ENCODE measurements at regions not wholly inside any gene's neighbourhood (a gene's known extent, or its start where the extent isn't known, plus 50 kb on each side); places are given as distances from the start of the nearest gene placed in this dataset.

GRCh38 chr6:169965657-169966311 is 214.4 kb downstream of the ERMARD start:
- Mint-ChIP-seq H3K9me3 (peaks cover 0 to 5% (median 0%) of the 10 kb centered on the region in 7 donors), H3K4me3 (no peak overlapping the region), H3K27me3 (ENCODE audit: low read depth in 3 of 3) (peaks cover 13 to 26% (median 13%) of the 10 kb centered on the region in 3 donors), H3K4me1 (peaks cover 9% of the 10 kb centered on the region), H3K36me3 (no peaks in the 10 kb centered on the region), H3K27ac (no peak overlapping the region)
- Histone ChIP-seq H2AFZ (ENCODE audit: insufficient read depth, low read depth, low read length, poor library complexity, severe bottlenecking) (no peak overlapping the region), H3K36me3 (replicated peaks in 1 of 2; ENCODE audit: control insufficient read depth in 1 of 2, insufficient read depth in 2 of 2, low read length in 2 of 2) (no peaks in the 10 kb centered on the region), H3K4me3 (replicated peaks in 1 of 3; ENCODE audit: low read depth in 2 of 3, low read length in 3 of 3) (no peak overlapping the region), H4K20me1 (ENCODE audit: insufficient read depth, low read length) (no peaks in the 10 kb centered on the region), H3K9me3 (replicated peaks in 1 of 2; ENCODE audit: control insufficient read depth in 1 of 2, insufficient read depth in 1 of 2, low read length in 2 of 2) (no peaks in the 10 kb centered on the region), H3K4me2 (replicated peaks; ENCODE audit: extremely low read depth, low read length, poor library complexity, severe bottlenecking) (no peak overlapping the region), H3K27me3 (ENCODE audit: control insufficient read depth in 2 of 2, insufficient read depth in 2 of 2, low read length in 2 of 2) (peaks cover 0 to 14% of the 10 kb centered on the region in 2 donors), H3K4me1 (ENCODE audit: control insufficient read depth in 1 of 2, insufficient read depth in 2 of 2, low read length in 2 of 2) (peaks cover 11 to 15% of the 10 kb centered on the region in 2 donors), H3K27ac (ENCODE audit: low read depth in 1 of 2, low read length in 2 of 2) (no peak overlapping the region), H3K9ac (ENCODE audit: insufficient read depth, low read length, poor library complexity, severe bottlenecking) (no peak overlapping the region), H3K79me2 (ENCODE audit: insufficient read depth, low read length) (no peaks in the 10 kb centered on the region)
- TF ChIP-seq CTCF (IDR thresholded peaks at IDR 0.05): no peak
- no peak for DNase-seq
- intact Hi-C loops (cut with micrococcal nuclease): no loop called here
- 91% methylated on average over 25 of the region's 25 CpGs for WGBS (ENCODE audit: insufficient coverage)

DNA sequence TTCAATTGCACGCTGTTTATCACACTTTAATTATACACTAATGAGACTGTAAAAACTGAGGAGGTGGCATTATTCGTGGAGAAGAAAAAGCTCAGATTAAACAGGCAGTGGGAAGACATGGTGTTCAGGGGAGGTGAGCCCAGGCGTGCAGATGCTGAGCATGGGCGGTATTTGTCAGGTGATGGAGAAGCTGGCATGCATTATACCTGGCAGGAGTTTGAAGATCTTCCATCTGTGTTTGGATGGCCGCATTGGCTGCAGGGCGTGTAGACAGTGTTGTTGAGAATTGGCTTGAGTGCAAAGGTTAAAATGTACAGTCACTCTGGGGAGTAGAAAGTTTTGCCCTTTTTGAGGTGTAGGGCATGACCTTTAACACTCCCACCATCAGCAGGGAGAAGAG is 213.8 kb downstream of the ERMARD start:
- intact Hi-C loops (cut with micrococcal nuclease): no loop called here
- Histone ChIP-seq H3K9me3 (replicated peaks in 1 of 2; ENCODE audit: control insufficient read depth in 1 of 2, insufficient read depth in 1 of 2, low read length in 2 of 2) (no peaks in the 10 kb centered on the region), H3K4me1 (ENCODE audit: control insufficient read depth in 1 of 2, insufficient read depth in 2 of 2, low read length in 2 of 2) (peaks cover 11 to 15% of the 10 kb centered on the region in 2 donors), H4K20me1 (ENCODE audit: insufficient read depth, low read length) (no peaks in the 10 kb centered on the region), H3K4me2 (replicated peaks; ENCODE audit: extremely low read depth, low read length, poor library complexity, severe bottlenecking) (no peak overlapping the region), H3K79me2 (ENCODE audit: insufficient read depth, low read length) (no peaks in the 10 kb centered on the region), H3K4me3 (replicated peaks in 1 of 3; ENCODE audit: low read depth in 2 of 3, low read length in 3 of 3) (no peak overlapping the region), H2AFZ (ENCODE audit: insufficient read depth, low read depth, low read length, poor library complexity, severe bottlenecking) (no peak overlapping the region), H3K27me3 (ENCODE audit: control insufficient read depth in 2 of 2, insufficient read depth in 2 of 2, low read length in 2 of 2) (peaks cover 0 to 15% of the 10 kb centered on the region in 2 donors), H3K9ac (ENCODE audit: insufficient read depth, low read length, poor library complexity, severe bottlenecking) (no peak overlapping the region), H3K36me3 (replicated peaks in 1 of 2; ENCODE audit: control insufficient read depth in 1 of 2, insufficient read depth in 2 of 2, low read length in 2 of 2) (no peaks in the 10 kb centered on the region), H3K27ac (ENCODE audit: low read depth in 1 of 2, low read length in 2 of 2) (no peak overlapping the region)
- H3K9me3 Mint-ChIP-seq: peaks cover 0 to 5% (median 0%) of the 10 kb centered on the region in 7 donors
- H3K4me3 Mint-ChIP-seq: no peak overlapping the region
- H3K27me3 Mint-ChIP-seq (ENCODE audit: low read depth in 3 of 3): peaks cover 13 to 26% (median 13%) of the 10 kb centered on the region in 3 donors
- 60% methylated on average over 3 of the region's 6 CpGs for WGBS (ENCODE audit: insufficient coverage)
- H3K36me3 Mint-ChIP-seq: no peaks in the 10 kb centered on the region
- H3K4me1 Mint-ChIP-seq: peaks cover 9% of the 10 kb centered on the region
- TF ChIP-seq CTCF (IDR thresholded peaks at IDR 0.05): no peak
- DNase-seq: no peak
- H3K27ac Mint-ChIP-seq: no peak overlapping the region

All from CD14-positive monocyte (primary cell).